HCT116 (cell line): ENCODE measurements at regions not wholly inside any gene's neighbourhood (a gene's known extent, or its start where the extent isn't known, plus 50 kb on each side); places are given as distances from the start of the nearest gene placed in this dataset.

Experiments
- ATAC-seq: fragments of 200-7000 bp; cut with Tn5 transposase; 2 replicates; pipeline ENCODE4 v1.9.1; 2020; ENCODE audit warnings: mild to moderate bottlenecking, moderate library complexity
- BruUV-seq: library from RNA; stranded (reverse); fragments of 400-500 nt; replicated peaks from 2 replicates; lab custom pipeline; 2021; lab: Mats Ljungman, UMichigan
- CTCF ChIA-PET: fragments of 300-600 bp; sonication (Branson Sonifier 250); formaldehyde crosslinking; loops from one replicate; lab custom pipeline; 2021; ENCODE audit warnings: antibody characterized with exemption; lab: Charles Lee
- POLR2A ChIA-PET: fragments of 300-600, 350-600 bp; sonication (Branson Sonifier 250); formaldehyde crosslinking; loops from one replicate; lab custom pipeline; 2021; ENCODE audit warnings: antibody characterized with exemption; lab: Charles Lee
- RAD21 ChIA-PET, 2 experiments: fragments of 300-600 bp; sonication (Branson Sonifier 250); formaldehyde crosslinking; loops; one replicate each; lab custom pipeline; 2023; ENCODE audit warnings: low total read pairs in 2 of 2; ENCODE audit not compliant: uncharacterized antibody in 2 of 2, unreplicated experiment in 2 of 2, low non-redundant PET in 1 of 2; lab: Charles Lee
- DNase-seq: peaks from one replicate; pipeline ENCODE4 v3.0.0-alpha.2; 2010; ENCODE audit warnings: low read depth, low spot score
- H2AFZ ChIP-seq: fragments of 200-600 bp; shearing (Covaris generic), sonication (generic); 2 replicates; pipeline ENCODE4 v1.6.1; 2017; ENCODE audit warnings: low read depth, mixed run types, mixed read lengths, antibody characterized with exemption, low read length; ENCODE audit not compliant: poor library complexity, severe bottlenecking
- H3K27ac ChIP-seq: 2 replicates; pipeline ENCODE4 v1.5.1; 2012; ENCODE audit warnings: low read depth, low read length
- H3K27me3 ChIP-seq: fragments of 200-600 bp; sonication (generic); 2 replicates; pipeline ENCODE4 v1.6.1; 2016; ENCODE audit warnings: mixed run types, low read length, mixed read lengths; ENCODE audit not compliant: insufficient read depth
- H3K36me3 ChIP-seq, 2 experiments: fragments of 200-500 bp in 1 of 2; fragments of 200-600 bp in 1 of 2; sonication (Bioruptor generic) in 1 of 2; sonication (generic) in 1 of 2; 2 replicates each; pipeline versions ENCODE4 v1.5.1 to v1.6.1; 2014 to 2016; ENCODE audit warnings: low read length in 2 of 2, inconsistent platforms in 1 of 2, mixed read lengths in 1 of 2, mixed run types in 1 of 2; ENCODE audit not compliant: insufficient read depth in 2 of 2, control insufficient read depth in 1 of 2
- H3K4me1 ChIP-seq, 2 experiments: fragments of 200-600 bp in 1 of 2; sonication (generic) in 1 of 2; 2 replicates each; pipeline versions ENCODE4 v1.5.1 to v1.6.1; 2012 to 2017; ENCODE audit warnings: low read length in 2 of 2, inconsistent platforms in 1 of 2, mild to moderate bottlenecking in 1 of 2, mixed read lengths in 1 of 2, mixed run types in 1 of 2, moderate library complexity in 1 of 2; ENCODE audit not compliant: insufficient read depth in 2 of 2, control insufficient read depth in 1 of 2
- H3K4me2 ChIP-seq: fragments of 200-600 bp; sonication (generic); 2 replicates; pipeline ENCODE4 v1.6.1; 2017; ENCODE audit warnings: mixed run types, low read length, mixed read lengths
- H3K4me3 ChIP-seq, 2 experiments: fragments of 200-600 bp in 1 of 2; sonication (generic) in 1 of 2; replicated peaks in 1 of 2; 2 replicates each; pipeline ENCODE4 v1.5.1; 2011 to 2016; ENCODE audit warnings: low read length in 2 of 2, control low read depth in 1 of 2, low read depth in 1 of 2, mild to moderate bottlenecking in 1 of 2, mixed read lengths in 1 of 2, mixed run types in 1 of 2
- H3K79me2 ChIP-seq: fragments of 200-600 bp; sonication (generic); 2 replicates; pipeline ENCODE4 v1.6.1; 2017; ENCODE audit warnings: mild to moderate bottlenecking, mixed run types, low read length, moderate library complexity, mixed read lengths; ENCODE audit not compliant: insufficient read depth
- H3K9ac ChIP-seq: fragments of 200-600 bp; sonication (generic); 2 replicates; pipeline ENCODE4 v1.6.1; 2016; ENCODE audit warnings: low read length, mixed read lengths
- H3K9me2 ChIP-seq: fragments of 200-600 bp; sonication (generic), shearing (Covaris generic); 2 replicates; pipeline ENCODE4 v1.6.1; 2017; ENCODE audit warnings: mixed run types, mild to moderate bottlenecking, moderate library complexity; ENCODE audit not compliant: insufficient read depth
- H3K9me3 ChIP-seq, 2 experiments: fragments of 200-500 bp in 1 of 2; fragments of 200-600 bp in 1 of 2; sonication (Bioruptor generic) in 1 of 2; sonication (generic) in 1 of 2; 2 replicates each; pipeline ENCODE4 v1.6.1; 2014 to 2017; ENCODE audit warnings: low read length in 2 of 2, mixed read lengths in 2 of 2, inconsistent platforms in 1 of 2, low read depth in 1 of 2, mild to moderate bottlenecking in 1 of 2, mixed run types in 1 of 2, moderate library complexity in 1 of 2; ENCODE audit not compliant: control insufficient read depth in 1 of 2, insufficient read depth in 1 of 2
- H4K20me1 ChIP-seq: fragments of 200-600 bp; sonication (generic), shearing (Covaris generic); 2 replicates; pipeline ENCODE4 v1.6.1; 2017; ENCODE audit warnings: mixed run types, mild to moderate bottlenecking, moderate library complexity; ENCODE audit not compliant: insufficient read depth
- EZH2 ChIP-seq: fragments of 200-600 bp; sonication (generic); IDR thresholded peaks from 2 replicates; pipeline ENCODE4 v1.6.1; 2017; ENCODE audit warnings: antibody characterized with exemption, mixed run types
- FOSL1 ChIP-seq: IDR thresholded peaks from 2 replicates; pipeline ENCODE4 v1.6.1; 2012; ENCODE audit warnings: low read depth
- JUND ChIP-seq: IDR thresholded peaks from 2 replicates; pipeline ENCODE4 v1.6.1; 2012
- POLR2AphosphoS5 ChIP-seq: IDR thresholded peaks from 2 replicates; pipeline ENCODE4 v1.6.1; 2011; ENCODE audit warnings: mild to moderate bottlenecking, low read depth, low read length, moderate library complexity
- SP1 ChIP-seq: IDR thresholded peaks from 2 replicates; pipeline ENCODE4 v1.6.1; 2012; ENCODE audit warnings: low read depth
- SRF ChIP-seq: IDR thresholded peaks from 2 replicates; pipeline ENCODE4 v1.6.1; 2012; ENCODE audit warnings: low read depth
- intact Hi-C: fragments of 100-400 bp; cut with micrococcal nuclease; formaldehyde crosslinking; loops from 2 replicates; pipeline ENCODE4 v1.10.0; 2022

GRCh38 chr6:159577564-159577963 lies 115.5 kb downstream of the SOD2 start:
- H3K27ac ChIP-seq: no peak overlapping the region
- no peaks in the 10 kb centered on the region for H3K9me3 ChIP-seq
- peaks cover 0 to 9% of the 10 kb centered on the region in 2 experiments; a peak in 2 of 4 replicates for H3K4me1 ChIP-seq
- no peaks in the 10 kb centered on the region for H3K79me2 ChIP-seq
- H3K9me2 ChIP-seq: no peaks in the 10 kb centered on the region
- no peak overlapping the region for H3K4me3 ChIP-seq
- H3K27me3 ChIP-seq: no peaks in the 10 kb centered on the region
- 0 out of 2 replicates have a peak overlapping the region, but pooled peaks have one; percentile 20 for H3K4me2 ChIP-seq
- BruUV-seq: no TSS peak
- H3K36me3 ChIP-seq: no peaks in the 10 kb centered on the region
- CTCF ChIA-PET: no interaction called here
- H3K9ac ChIP-seq: no peak overlapping the region
- TF ChIP-seq FOSL1 (peak; percentile 37), SP1 (0 out of 2 replicates have a peak, but pooled peaks have one; percentile 12), POLR2AphosphoS5 (no peak), JUND (peak; percentile 32; the same call in 1 of the 2 replicates), EZH2 (no peak), SRF (no peak)
- intact Hi-C loops: no loop called here
- ATAC-seq (peak; percentile 42), DNase-seq (no peak)
- H2AFZ ChIP-seq: no peak overlapping the region
- POLR2A ChIA-PET: no interaction called here
- RAD21 ChIA-PET: no interaction called here
- H4K20me1 ChIP-seq: no peaks in the 10 kb centered on the region

DNA sequence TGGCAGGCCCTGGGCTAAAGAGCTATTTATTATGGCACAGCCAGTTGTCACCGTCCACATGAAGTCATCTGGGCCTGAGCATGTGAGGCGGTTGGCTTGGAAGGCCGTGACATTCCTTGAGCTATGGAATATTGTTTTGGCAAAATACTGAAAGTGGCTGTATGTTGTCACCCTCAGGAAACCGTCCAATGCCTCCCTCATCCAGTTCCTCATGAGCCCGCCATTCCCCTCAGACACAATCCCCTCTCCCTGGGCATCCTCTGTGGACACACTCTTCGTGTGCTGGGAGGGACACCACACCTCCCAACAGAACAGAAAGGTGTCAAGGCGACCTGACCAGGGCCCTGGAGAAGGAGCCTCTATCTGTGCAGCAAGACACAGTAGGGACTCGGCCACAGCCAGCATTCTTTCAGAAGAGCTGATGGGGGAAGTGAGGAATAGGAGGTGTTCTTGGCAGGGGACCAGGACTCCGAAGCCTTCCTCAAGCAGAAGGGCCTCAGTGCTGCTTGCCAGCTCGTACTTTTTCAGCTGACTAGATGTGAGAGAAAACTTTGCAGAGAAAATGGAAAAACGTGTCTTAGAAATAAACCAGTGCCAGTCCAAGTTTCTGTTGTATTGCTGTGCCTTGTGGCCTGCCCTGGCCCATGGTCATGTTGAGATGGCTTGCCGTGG lies 120.5 kb downstream of the SOD2 start:
- POLR2A ChIA-PET: no interaction called here
- Histone ChIP-seq H3K4me1 (peaks cover 0 to 4% of the 10 kb centered on the region in 2 experiments; a peak in 2 of 4 replicates), H3K36me3 (no peaks in the 10 kb centered on the region), H3K79me2 (no peaks in the 10 kb centered on the region), H4K20me1 (no peaks in the 10 kb centered on the region), H3K4me2 (no peak overlapping the region), H3K27me3 (no peaks in the 10 kb centered on the region), H3K9me2 (no peaks in the 10 kb centered on the region), H3K9me3 (peaks cover 5 to 8% of the 10 kb centered on the region in 2 experiments; a peak in 3 of 4 replicates), H3K9ac (no peak overlapping the region), H3K4me3 (no peak overlapping the region), H2AFZ (no peak overlapping the region), H3K27ac (no peak overlapping the region)
- TF ChIP-seq FOSL1: no peak
- DNase-seq (no peak), ATAC-seq (no peak)
- RAD21 ChIA-PET: no interaction called here
- CTCF ChIA-PET: no interaction called here
- BruUV-seq: no TSS peak
- intact Hi-C loops: no loop called here
